Inflammatory macrophage treated with lipopolysaccharide for 4 hours (primary cell): ENCODE measurements at regions not wholly inside any gene's neighbourhood (a gene's known extent, or its start where the extent isn't known, plus 50 kb on each side); places are given as distances from the start of the nearest gene placed in this dataset.

Experiments used
- DNase-seq: peaks from one replicate; pipeline ENCODE4 v3.0.0-alpha.2; 2020

- no peak for DNase-seq
Measured at GRCh38 chrY:26409329-26409712, 787.4 kb downstream of the CDY1 start.
